ENCODE measurements at regions not wholly inside any gene's neighbourhood (a gene's known extent, or its start where the extent isn't known, plus 50 kb on each side); places are given as distances from the start of the nearest gene placed in this dataset.

- DNase-seq = no peak
Measured at GRCh38 chr7:142319970-142320369, 62.1 kb upstream of the PRSS58 start.

- no peak for DNase-seq
Measured at GRCh38 chr7:142314281-142314680, 56.4 kb upstream of the PRSS58 start.

GRCh38 chr7:142313528-142313927 lies 55.7 kb upstream of the PRSS58 start:
- DNase-seq = no peak

- DNase-seq = no peak
Measured at GRCh38 chr7:142311876-142312275, 54.0 kb upstream of the PRSS58 start.

GRCh38 chr7:142308918-142309317 lies 51.1 kb upstream of the PRSS58 start:
- DNase-seq = no peak

GRCh38 chr7:142308326-142308725 lies 50.5 kb upstream of the PRSS58 start:
- no peak for DNase-seq

All from GOT3 (cell line).